Heart right ventricle (tissue), 16 donors: ENCODE measurements at regions not wholly inside any gene's neighbourhood (a gene's known extent, or its start where the extent isn't known, plus 50 kb on each side); places are given as distances from the start of the nearest gene placed in this dataset.

Experiments
- ATAC-seq, 8 donors: fragments of 200-7000 bp; cut with Tn5 transposase; one replicate each; pipeline ENCODE4 v1.9.1; 2020; ENCODE audit warnings: mild to moderate bottlenecking in 8 of 8, moderate library complexity in 8 of 8, moderate number of reproducible peaks in 1 of 8
- DNase-seq, 2 donors: peaks; one replicate each; pipeline ENCODE4 v3.0.0-alpha.2; 2020
- H3K27ac ChIP-seq, 10 donors: fragments of 200-600 bp; sonication (generic) in 2 of 10; one replicate each; pipeline versions ENCODE4 v1.5.0 to v1.8.0; 2020 to 2022; ENCODE audit warnings: mild to moderate bottlenecking in 3 of 10
- H3K27me3 ChIP-seq, 7 donors: fragments of 200-600 bp; one replicate each; pipeline ENCODE4 v1.8.0; 2021 to 2022; ENCODE audit warnings: mild to moderate bottlenecking in 2 of 7
- H3K36me3 ChIP-seq, 9 donors: fragments of 200-600 bp; sonication (generic) in 1 of 9; one replicate each; pipeline versions ENCODE4 v1.5.0 to v1.8.0; 2020 to 2022; ENCODE audit warnings: mild to moderate bottlenecking in 2 of 9
- H3K4me1 ChIP-seq, 9 donors: fragments of 200-600 bp; sonication (generic) in 1 of 9; one replicate each; pipeline versions ENCODE4 v1.5.0 to v1.8.0; 2020 to 2022; ENCODE audit warnings: mild to moderate bottlenecking in 4 of 9
- H3K4me3 ChIP-seq, 10 donors: fragments of 200-600 bp; sonication (generic) in 2 of 10; one replicate each; pipeline versions ENCODE4 v1.5.0 to v1.8.0; 2020 to 2022; ENCODE audit warnings: mild to moderate bottlenecking in 7 of 10, moderate library complexity in 2 of 10
- H3K9me3 ChIP-seq, 11 donors: fragments of 200-600 bp in 10 of 11; sonication (generic) in 2 of 11; one replicate each; pipeline versions ENCODE4 v1.5.0 to v1.8.0; 2013 to 2022; ENCODE audit warnings: mild to moderate bottlenecking in 2 of 11, control low read depth in 1 of 11, moderate library complexity in 1 of 11
- CTCF ChIP-seq, 9 donors: fragments of 200-600 bp; sonication (generic) in 2 of 9; IDR thresholded peaks; one replicate each; pipeline versions ENCODE4 v1.5.0 to v1.8.0; 2021 to 2022; ENCODE audit warnings: antibody characterized with exemption in 9 of 9, mild to moderate bottlenecking in 5 of 9, moderate library complexity in 1 of 9
- WGBS, 2 donors: extraction: QIAGEN DNeasy Blood & Tissue Kit; methylation state at CpG; one replicate each; pipeline ENCODE4 v1.1.7; 2013; ENCODE audit warnings: inconsistent platforms in 1 of 2; 5-methylcytosine and 5-hydroxymethylcytosine counted together
- intact Hi-C, 10 donors: fragments of 100-400 bp; cut with DNase I; formaldehyde crosslinking; loops; one replicate each; pipeline versions ENCODE4 v1.11.1 to v1.14.2; 2022
- donor health status: Arrhythmogenic right ventricular cardiomyopathy.
- donor health status: ischemic (EF 13 %, LVEDD 7.1; RV severe dilation, severe dysfunction).
- donor health status: healthy with polysubstance abuse.
- donor health status: DM: no; HTN: yes; CAD: no.
- donor health status: DM: no; HTN: no; CAD: no.
- donor health status: ischemic (EF 25% LVEDD 6.9; RV normal size, moderate dysfunction).
- donor health status: ischemic (EF 25% LVEDD 5.7; RV mildly dilated, moderate dysfunction).
- donor health status: healthy.
- donor health status: DM: yes; HTN: yes; CAD: no.
- donor health status: Ischemic cardiomyopathy.
- donor health status: ischemic (EF 35%, LVEDD 5.7; RV mildly dilated, moderate dysfunction).
- donor health status: nonischemic (EF 11% LVEDD 7.7; RV severe dilation, severe dysfunction).
- donor health status: DM: yes; HTN: yes; CAD: no.
- donor health status: PGD.
- donor health status: ischemic (EF 29% LVEDD 5.4; RV normal size, mild dysfunction).
- donor health status: nonischemic (EF 23%, LVEDD 6.1; RV moderate dilation, normal function).

GRCh38 chr5:74136276-74136825, 504.2 kb downstream of the ENC1 start:
- Histone ChIP-seq H3K27me3 (no peaks in the 10 kb centered on the region), H3K4me1 (no peaks in the 10 kb centered on the region), H3K9me3 (no peaks in the 10 kb centered on the region), H3K36me3 (no peaks in the 10 kb centered on the region), H3K27ac (no peak overlapping the region), H3K4me3 (no peak overlapping the region)
- no peak for TF ChIP-seq CTCF (IDR thresholded peaks at IDR 0.05)
- ATAC-seq = no peak
- 91 to 93% methylated on average over 2 of the region's 2 CpGs for WGBS, 2 donors
- intact Hi-C loops = no loop called here
- DNase-seq = no peak

DNA sequence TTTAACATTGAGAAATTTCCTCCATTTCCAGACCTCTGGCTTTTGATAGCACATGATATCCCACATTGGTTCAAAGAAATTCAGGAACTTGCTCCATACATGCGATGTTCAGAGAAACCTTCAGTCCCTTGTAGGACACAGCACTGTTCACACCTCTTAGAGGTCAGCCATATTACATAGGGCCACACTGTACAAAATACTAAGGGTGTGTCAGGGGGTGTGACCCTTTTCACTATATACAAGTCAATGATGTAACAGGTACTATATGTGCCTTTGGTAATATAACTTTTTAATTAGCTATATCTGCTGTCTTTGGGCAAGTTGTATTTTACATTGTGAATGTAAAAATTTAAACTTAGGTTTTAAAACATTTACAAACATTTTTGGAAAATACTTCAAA, 505.5 kb downstream of the ENC1 start:
- Histone ChIP-seq H3K36me3 (no peaks in the 10 kb centered on the region), H3K27me3 (no peaks in the 10 kb centered on the region), H3K27ac (no peak overlapping the region), H3K9me3 (no peaks in the 10 kb centered on the region), H3K4me3 (no peak overlapping the region), H3K4me1 (no peaks in the 10 kb centered on the region)
- 94 to 100% methylated on average over 1 of the region's 1 CpG for WGBS, 2 donors
- TF ChIP-seq CTCF (IDR thresholded peaks at IDR 0.05) = no peak
- intact Hi-C loops = no loop called here
- DNase-seq = no peak
- ATAC-seq = no peak

- DNase-seq (no peak), ATAC-seq (no peak)
- no peak for TF ChIP-seq CTCF (IDR thresholded peaks at IDR 0.05)
- H3K4me1 ChIP-seq = peaks cover 0 to 15% (median 8%) of the 10 kb centered on the region in 9 donors
- intact Hi-C loops = no loop called here
- H3K9me3 ChIP-seq = no peaks in the 10 kb centered on the region
- WGBS, 2 donors = 97 to 98% methylated on average over 4 of the region's 4 CpGs
- no peak overlapping the region for H3K27ac ChIP-seq
- H3K27me3 ChIP-seq = no peaks in the 10 kb centered on the region
- H3K4me3 ChIP-seq = no peak overlapping the region
- no peaks in the 10 kb centered on the region for H3K36me3 ChIP-seq
Measured at GRCh38 chr5:74132485-74132884, 506.5 kb downstream of the ARHGEF28 start.

DNA sequence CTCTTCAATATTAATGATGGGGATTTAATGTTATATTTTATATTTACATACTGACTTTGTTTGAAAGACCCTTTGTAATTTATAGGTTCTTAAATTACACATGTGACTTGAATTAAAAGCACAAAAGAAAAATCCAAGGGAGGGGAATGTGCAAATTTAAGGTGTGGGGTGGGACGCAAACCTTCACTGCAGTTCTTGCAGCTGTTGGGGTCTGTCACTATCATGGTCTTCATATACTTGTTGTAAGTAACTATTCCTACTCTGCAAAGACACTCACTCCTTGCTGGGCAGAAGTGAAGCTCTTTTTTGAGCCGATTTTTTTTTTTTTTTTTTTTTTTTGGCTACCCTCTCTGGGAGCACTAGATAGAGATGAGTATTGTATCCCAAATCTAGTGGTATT, 505.3 kb downstream of the ARHGEF28 start:
- Histone ChIP-seq H3K4me1 (peaks cover 0 to 22% (median 10%) of the 10 kb centered on the region in 9 donors), H3K27me3 (no peaks in the 10 kb centered on the region), H3K36me3 (no peaks in the 10 kb centered on the region), H3K4me3 (no peak overlapping the region), H3K27ac (no peak overlapping the region), H3K9me3 (no peaks in the 10 kb centered on the region)
- WGBS, 2 donors = 89% methylated on average over 2 of the region's 2 CpGs
- no peak for TF ChIP-seq CTCF (IDR thresholded peaks at IDR 0.05)
- intact Hi-C loops = no loop called here
- ATAC-seq (no peak), DNase-seq (no peak)
